Neural crest cell (in vitro differentiated cells): ENCODE measurements at regions not wholly inside any gene's neighbourhood (a gene's known extent, or its start where the extent isn't known, plus 50 kb on each side); places are given as distances from the start of the nearest gene placed in this dataset.

Experiments used
- DNase-seq: peaks from one replicate; pipeline ENCODE4 v3.0.0; 2021; ENCODE audit warnings: low read depth, mixed read lengths, low spot score
- H3K27ac Mint-ChIP-seq: one replicate; pipeline ENCODE4 v1.8.0; 2021; ENCODE audit warnings: mild to moderate bottlenecking, mixed read lengths; ENCODE audit not compliant: unreplicated experiment
- H3K27me3 Mint-ChIP-seq: 2 replicates; pipeline ENCODE4 v1.8.0; 2021; ENCODE audit warnings: low read depth, mild to moderate bottlenecking, mixed read lengths
- H3K36me3 Mint-ChIP-seq: 2 replicates; pipeline ENCODE4 v1.8.0; 2021; ENCODE audit warnings: low read depth, mild to moderate bottlenecking, mixed read lengths
- H3K4me1 Mint-ChIP-seq: 2 replicates; pipeline ENCODE4 v1.8.0; 2021; ENCODE audit warnings: mixed read lengths
- H3K4me3 Mint-ChIP-seq: one replicate; pipeline ENCODE4 v1.8.0; 2021; ENCODE audit warnings: mild to moderate bottlenecking, mixed read lengths
- H3K9me3 Mint-ChIP-seq: 2 replicates; pipeline ENCODE4 v1.8.0; 2021; ENCODE audit warnings: mixed read lengths
- TF ChIP-seq, protein P1 (sequence below): fragments of 200-600 bp; sonication (generic); conservative IDR thresholded peaks from 2 replicates; pipeline ENCODE4 v1.5.0; 2021; ENCODE audit warnings: antibody characterized with exemption, mild to moderate bottlenecking

DNA sequence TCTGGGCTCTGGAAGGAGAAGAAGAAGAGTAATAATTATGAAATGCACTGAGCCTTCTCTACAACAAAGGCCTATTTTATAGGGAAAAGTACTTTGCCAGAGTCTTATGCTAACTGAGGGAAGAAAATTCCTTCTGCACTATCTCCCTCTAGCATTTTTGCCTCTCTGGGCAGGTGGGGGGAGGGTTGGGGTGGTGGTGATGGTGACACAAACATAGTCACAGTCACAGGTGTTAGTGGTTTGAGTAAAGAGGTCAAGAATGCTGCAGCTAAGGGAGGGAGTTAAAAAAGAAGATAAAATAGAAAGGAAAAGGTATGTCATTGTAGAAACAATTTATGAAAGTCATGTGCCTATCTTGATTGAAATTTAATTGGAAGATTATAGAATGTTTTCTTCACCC lies 140.8 kb upstream of the COL3A1 start:
- H3K27me3 Mint-ChIP-seq: no peaks in the 10 kb centered on the region
- no peaks in the 10 kb centered on the region for H3K4me1 Mint-ChIP-seq
- peaks cover 2% of the 10 kb centered on the region for H3K36me3 Mint-ChIP-seq
- H3K27ac Mint-ChIP-seq: no peak overlapping the region
- H3K9me3 Mint-ChIP-seq: peaks cover 5% of the 10 kb centered on the region
- TF ChIP-seq, protein P1, sequence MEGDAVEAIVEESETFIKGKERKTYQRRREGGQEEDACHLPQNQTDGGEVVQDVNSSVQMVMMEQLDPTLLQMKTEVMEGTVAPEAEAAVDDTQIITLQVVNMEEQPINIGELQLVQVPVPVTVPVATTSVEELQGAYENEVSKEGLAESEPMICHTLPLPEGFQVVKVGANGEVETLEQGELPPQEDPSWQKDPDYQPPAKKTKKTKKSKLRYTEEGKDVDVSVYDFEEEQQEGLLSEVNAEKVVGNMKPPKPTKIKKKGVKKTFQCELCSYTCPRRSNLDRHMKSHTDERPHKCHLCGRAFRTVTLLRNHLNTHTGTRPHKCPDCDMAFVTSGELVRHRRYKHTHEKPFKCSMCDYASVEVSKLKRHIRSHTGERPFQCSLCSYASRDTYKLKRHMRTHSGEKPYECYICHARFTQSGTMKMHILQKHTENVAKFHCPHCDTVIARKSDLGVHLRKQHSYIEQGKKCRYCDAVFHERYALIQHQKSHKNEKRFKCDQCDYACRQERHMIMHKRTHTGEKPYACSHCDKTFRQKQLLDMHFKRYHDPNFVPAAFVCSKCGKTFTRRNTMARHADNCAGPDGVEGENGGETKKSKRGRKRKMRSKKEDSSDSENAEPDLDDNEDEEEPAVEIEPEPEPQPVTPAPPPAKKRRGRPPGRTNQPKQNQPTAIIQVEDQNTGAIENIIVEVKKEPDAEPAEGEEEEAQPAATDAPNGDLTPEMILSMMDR: no peak
- H3K4me3 Mint-ChIP-seq: no peak overlapping the region
- no peak for DNase-seq

DNA sequence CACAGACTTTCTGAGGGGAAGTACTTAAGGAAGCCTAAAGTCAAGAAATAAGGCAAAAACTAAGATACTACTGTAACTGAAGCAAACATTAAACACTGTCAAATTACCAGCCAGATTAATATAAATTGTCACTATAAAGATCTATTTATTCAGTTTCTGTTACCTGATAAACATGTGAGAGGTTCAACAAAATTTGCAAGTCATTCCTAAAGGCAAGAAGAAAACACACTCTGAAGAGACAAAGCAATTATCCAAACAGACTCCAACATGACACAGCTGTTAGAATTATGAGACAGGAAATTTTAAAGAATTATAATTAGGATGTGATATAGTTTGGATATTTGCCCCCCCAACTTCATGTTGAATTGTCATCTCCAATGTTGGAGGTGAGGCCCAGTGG lies 140.4 kb upstream of the COL3A1 start:
- TF ChIP-seq, protein P1: no peak
- Mint-ChIP-seq H3K27ac (no peak overlapping the region), H3K27me3 (no peaks in the 10 kb centered on the region)

DNA sequence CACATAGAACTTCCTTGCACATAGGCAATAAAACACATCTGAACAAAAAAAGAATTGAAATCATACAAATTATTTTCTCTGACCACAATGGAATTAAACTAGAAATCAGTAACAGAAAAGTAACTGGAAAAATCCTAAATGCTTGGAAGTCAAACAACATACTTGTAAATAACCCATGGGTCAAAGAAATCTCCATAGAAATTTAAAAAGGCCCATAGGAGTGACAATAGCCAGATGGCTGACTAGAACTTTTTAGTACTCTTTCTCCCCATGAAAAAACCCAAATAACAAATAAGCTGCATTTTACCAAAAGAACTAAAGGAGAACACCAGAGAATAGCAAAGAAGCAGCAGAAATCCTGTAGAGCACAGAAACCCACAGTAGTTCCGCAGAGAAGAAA lies 139.2 kb upstream of the COL3A1 start:
- TF ChIP-seq, protein P1: no peak

More for the DNA sequence above, 140.4 kb upstream of the COL3A1 start:
- peaks cover 10% of the 10 kb centered on the region for H3K9me3 Mint-ChIP-seq
- no peak overlapping the region for H3K4me3 Mint-ChIP-seq
- H3K4me1 Mint-ChIP-seq: no peaks in the 10 kb centered on the region
- DNase-seq: no peak
- peaks cover 2% of the 10 kb centered on the region for H3K36me3 Mint-ChIP-seq

DNA sequence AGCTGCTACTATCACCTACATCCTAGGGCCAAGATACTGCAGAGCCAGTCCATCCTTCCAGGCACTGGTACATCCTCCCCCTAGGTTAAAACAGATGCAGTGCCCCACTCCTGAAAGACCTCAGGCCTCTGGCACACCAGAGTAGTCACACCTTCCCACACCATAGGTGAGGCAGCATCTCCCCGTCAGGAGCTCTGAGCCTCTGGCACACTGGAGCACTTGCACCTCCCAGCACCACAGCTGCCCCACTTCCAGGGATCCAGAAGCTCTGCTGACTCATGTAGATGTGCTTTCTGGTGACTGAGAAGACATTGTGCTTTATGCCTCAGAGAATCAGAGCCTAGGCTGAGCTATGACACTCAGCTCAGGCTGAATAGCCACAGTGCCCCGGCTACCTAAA lies 138.4 kb upstream of the COL3A1 start:
- H3K27ac Mint-ChIP-seq: no peak overlapping the region
- no peaks in the 10 kb centered on the region for H3K36me3 Mint-ChIP-seq
- no peak overlapping the region for H3K4me3 Mint-ChIP-seq
- H3K9me3 Mint-ChIP-seq: peaks cover 10% of the 10 kb centered on the region
- H3K4me1 Mint-ChIP-seq: no peaks in the 10 kb centered on the region
- DNase-seq: no peak
- H3K27me3 Mint-ChIP-seq: no peaks in the 10 kb centered on the region
- TF ChIP-seq, protein P1: no peak

More for the DNA sequence above, 139.2 kb upstream of the COL3A1 start:
- Mint-ChIP-seq H3K9me3 (peaks cover 10% of the 10 kb centered on the region), H3K4me3 (no peak overlapping the region), H3K4me1 (no peaks in the 10 kb centered on the region), H3K36me3 (peaks cover 2% of the 10 kb centered on the region), H3K27ac (no peak overlapping the region), H3K27me3 (no peaks in the 10 kb centered on the region)
- no peak for DNase-seq

DNA sequence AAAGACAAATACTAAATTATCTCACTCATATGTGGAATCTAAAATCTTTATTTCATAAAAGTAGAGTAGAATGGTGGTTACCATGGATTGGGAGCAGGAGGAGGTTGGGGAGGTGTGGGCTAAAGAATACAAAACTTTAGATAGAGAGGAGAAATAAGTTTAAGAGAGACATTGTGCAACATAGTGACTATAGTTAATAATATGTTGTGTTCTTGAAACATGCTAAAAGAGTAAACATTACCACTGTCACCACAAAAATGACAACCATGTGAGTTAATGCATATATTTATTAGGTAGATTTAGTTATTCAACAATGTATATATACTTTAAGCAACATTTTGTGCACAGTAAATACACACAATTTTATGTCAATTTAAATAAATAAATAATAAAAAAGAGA lies 128.5 kb upstream of the COL3A1 start:
- H3K9me3 Mint-ChIP-seq: peaks cover 3% of the 10 kb centered on the region
- no peak for DNase-seq
- no peaks in the 10 kb centered on the region for H3K4me1 Mint-ChIP-seq
- H3K27ac Mint-ChIP-seq: no peak overlapping the region
- no peaks in the 10 kb centered on the region for H3K27me3 Mint-ChIP-seq
- peaks cover 3% of the 10 kb centered on the region for H3K36me3 Mint-ChIP-seq
- TF ChIP-seq, protein P1: no peak
- H3K4me3 Mint-ChIP-seq: no peak overlapping the region
